ENCODE measurements at regions not wholly inside any gene's neighbourhood (a gene's known extent, or its start where the extent isn't known, plus 50 kb on each side); places are given as distances from the start of the nearest gene placed in this dataset.

GRCh38 chr3:74265069-74265468, 349.4 kb downstream of the CNTN3 start:
- TF ChIP-seq CTCF (IDR thresholded peaks at IDR 0.05): no peak
- TF ChIP-seq POLR2A (IDR thresholded peaks at IDR 0.05): no peak

All from Peyer's patch (tissue), 4 donors.